DND-41 (cell line): ENCODE measurements at regions not wholly inside any gene's neighbourhood (a gene's known extent, or its start where the extent isn't known, plus 50 kb on each side); places are given as distances from the start of the nearest gene placed in this dataset.
"Not testable (repeated sequence)": the region's sequence is repeated elsewhere in the genome, so short reads cannot be mapped to it uniquely, and the experiment has no call there.

ENCODE experiments used
- ATAC-seq: fragments of 200-7000 bp; cut with Tn5 transposase; 3 replicates; pipeline ENCODE4 v1.9.1; 2021; ENCODE audit warnings: low read depth; ENCODE audit not compliant: insufficient read depth
- DNase-seq: peaks from one replicate; pipeline ENCODE4 v3.0.0-alpha.2; 2020
- H2AFZ ChIP-seq: 2 replicates; pipeline ENCODE4 v1.6.0; 2012; ENCODE audit warnings: low read depth, low read length
- H3K27ac ChIP-seq: 2 replicates; pipeline ENCODE4 v1.5.1; 2012; ENCODE audit warnings: low read length, inconsistent platforms
- H3K27me3 ChIP-seq: fragments of 200-600 bp; sonication (generic); 2 replicates; pipeline ENCODE4 v1.6.0; 2012; ENCODE audit warnings: low read length, mild to moderate bottlenecking, inconsistent platforms; ENCODE audit not compliant: insufficient read depth, poor library complexity
- H3K36me3 ChIP-seq: 2 replicates; pipeline ENCODE4 v1.5.1; 2012; ENCODE audit warnings: low read length, inconsistent platforms; ENCODE audit not compliant: insufficient read depth
- H3K4me1 ChIP-seq: 2 replicates; pipeline ENCODE4 v1.5.1; 2012; ENCODE audit warnings: mild to moderate bottlenecking, low read length; ENCODE audit not compliant: insufficient read depth
- H3K4me2 ChIP-seq: 2 replicates; pipeline ENCODE4 v1.6.0; 2012; ENCODE audit warnings: mild to moderate bottlenecking, moderate library complexity, low read length, inconsistent platforms; ENCODE audit not compliant: insufficient read depth
- H3K4me3 ChIP-seq, 2 experiments: fragments of 200-600 bp in 1 of 2; shearing (Covaris generic) in 1 of 2; 2 replicates each; pipeline ENCODE4 v1.5.1; 2012 to 2016; ENCODE audit warnings: inconsistent platforms in 2 of 2, low read length in 2 of 2, mild to moderate bottlenecking in 2 of 2, low read depth in 1 of 2, moderate library complexity in 1 of 2
- H3K79me2 ChIP-seq: 2 replicates; pipeline ENCODE4 v1.6.0; 2012; ENCODE audit warnings: low read length, inconsistent platforms; ENCODE audit not compliant: insufficient read depth
- H3K9ac ChIP-seq: 2 replicates; pipeline ENCODE4 v1.6.0; 2012; ENCODE audit warnings: low read depth, mild to moderate bottlenecking, inconsistent platforms, low read length, moderate library complexity
- H3K9me3 ChIP-seq: 2 replicates; pipeline ENCODE4 v1.5.1; 2012; ENCODE audit warnings: low read length, moderate library complexity, mild to moderate bottlenecking, inconsistent platforms; ENCODE audit not compliant: insufficient read depth, severe bottlenecking
- H4K20me1 ChIP-seq: 2 replicates; pipeline ENCODE4 v1.6.0; 2012; ENCODE audit warnings: low read length; ENCODE audit not compliant: insufficient read depth
- EZH2 ChIP-seq: IDR thresholded peaks from 3 replicates; pipeline ENCODE4 v1.6.1; 2012; ENCODE audit warnings: borderline replicate concordance, low read depth, mild to moderate bottlenecking, moderate library complexity, low read length, inconsistent platforms; ENCODE audit not compliant: severe bottlenecking
- TF ChIP-seq, protein P1 (sequence below): IDR thresholded peaks from 2 replicates; pipeline ENCODE4 v1.5.1; 2012; ENCODE audit warnings: borderline replicate concordance, low read length, moderate library complexity, mild to moderate bottlenecking; ENCODE audit not compliant: poor library complexity, severe bottlenecking; ENCODE audit errors: extremely low read depth

DNA sequence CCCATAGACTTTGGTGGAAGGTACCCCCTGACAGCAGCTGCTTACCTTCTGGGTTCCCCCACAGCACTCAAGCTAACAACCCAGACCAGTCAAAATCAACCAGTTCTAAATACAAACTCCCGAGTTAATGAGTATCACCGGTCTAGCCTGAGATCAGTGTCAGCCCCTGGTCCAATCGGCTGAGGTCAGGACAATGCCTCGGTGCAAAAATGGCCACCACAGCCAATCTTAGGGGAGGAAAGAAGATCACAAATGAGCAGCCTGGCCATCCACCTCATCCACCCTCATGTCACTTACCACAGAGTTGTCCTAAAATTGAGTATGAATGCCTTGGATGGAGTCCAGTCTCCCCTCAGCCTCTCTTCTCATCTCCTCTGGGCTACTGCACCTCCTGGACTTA is 128.5 kb downstream of the PHETA1 start:
- Histone ChIP-seq H3K4me2 (no peak overlapping the region), H3K4me1 (no peaks in the 10 kb centered on the region), H3K4me3 (no peak overlapping the region), H4K20me1 (no peaks in the 10 kb centered on the region), H3K9me3 (no peaks in the 10 kb centered on the region), H3K27me3 (peaks cover 2% of the 10 kb centered on the region), H3K9ac (no peak overlapping the region), H3K27ac (no peak overlapping the region), H2AFZ (no peak overlapping the region), H3K36me3 (no peaks in the 10 kb centered on the region), H3K79me2 (no peaks in the 10 kb centered on the region)
- ATAC-seq (no peak), DNase-seq (no peak)
- TF ChIP-seq, protein P1, sequence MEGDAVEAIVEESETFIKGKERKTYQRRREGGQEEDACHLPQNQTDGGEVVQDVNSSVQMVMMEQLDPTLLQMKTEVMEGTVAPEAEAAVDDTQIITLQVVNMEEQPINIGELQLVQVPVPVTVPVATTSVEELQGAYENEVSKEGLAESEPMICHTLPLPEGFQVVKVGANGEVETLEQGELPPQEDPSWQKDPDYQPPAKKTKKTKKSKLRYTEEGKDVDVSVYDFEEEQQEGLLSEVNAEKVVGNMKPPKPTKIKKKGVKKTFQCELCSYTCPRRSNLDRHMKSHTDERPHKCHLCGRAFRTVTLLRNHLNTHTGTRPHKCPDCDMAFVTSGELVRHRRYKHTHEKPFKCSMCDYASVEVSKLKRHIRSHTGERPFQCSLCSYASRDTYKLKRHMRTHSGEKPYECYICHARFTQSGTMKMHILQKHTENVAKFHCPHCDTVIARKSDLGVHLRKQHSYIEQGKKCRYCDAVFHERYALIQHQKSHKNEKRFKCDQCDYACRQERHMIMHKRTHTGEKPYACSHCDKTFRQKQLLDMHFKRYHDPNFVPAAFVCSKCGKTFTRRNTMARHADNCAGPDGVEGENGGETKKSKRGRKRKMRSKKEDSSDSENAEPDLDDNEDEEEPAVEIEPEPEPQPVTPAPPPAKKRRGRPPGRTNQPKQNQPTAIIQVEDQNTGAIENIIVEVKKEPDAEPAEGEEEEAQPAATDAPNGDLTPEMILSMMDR = no peak
- no peak for TF ChIP-seq EZH2

DNA sequence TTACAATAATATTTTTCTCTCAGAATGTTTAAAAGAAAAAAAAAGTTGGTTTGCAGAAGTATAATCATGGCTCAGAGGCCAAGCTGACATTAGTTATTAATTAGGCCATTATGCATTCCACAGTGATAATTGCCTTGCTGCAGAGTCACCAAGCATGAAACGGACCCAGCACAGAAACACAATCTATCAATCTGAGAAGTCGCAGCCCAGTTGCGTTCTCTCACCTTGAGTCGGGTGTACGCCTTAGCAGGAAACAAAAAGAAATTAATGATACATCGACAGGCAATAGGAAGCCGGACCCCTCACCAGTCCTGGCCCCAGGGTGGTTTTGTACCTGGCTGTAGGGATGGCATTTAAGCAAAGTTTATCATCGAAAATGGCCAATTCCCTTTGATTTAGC is 129.7 kb downstream of the PHETA1 start:
- no peak overlapping the region for H3K9ac ChIP-seq
- no peak for ATAC-seq
- DNase-seq = no peak
- H3K27ac ChIP-seq = no peak overlapping the region
- no peak overlapping the region for H3K4me2 ChIP-seq
- no peaks in the 10 kb centered on the region for H3K36me3 ChIP-seq
- no peak overlapping the region for H3K4me3 ChIP-seq
- no peaks in the 10 kb centered on the region for H4K20me1 ChIP-seq
- H3K79me2 ChIP-seq = no peaks in the 10 kb centered on the region
- H3K4me1 ChIP-seq = no peaks in the 10 kb centered on the region
- peaks cover 2% of the 10 kb centered on the region for H3K27me3 ChIP-seq
- TF ChIP-seq, protein P1 = no peak
- TF ChIP-seq EZH2 = no peak
- H2AFZ ChIP-seq = no peak overlapping the region
- H3K9me3 ChIP-seq = no peaks in the 10 kb centered on the region

DNA sequence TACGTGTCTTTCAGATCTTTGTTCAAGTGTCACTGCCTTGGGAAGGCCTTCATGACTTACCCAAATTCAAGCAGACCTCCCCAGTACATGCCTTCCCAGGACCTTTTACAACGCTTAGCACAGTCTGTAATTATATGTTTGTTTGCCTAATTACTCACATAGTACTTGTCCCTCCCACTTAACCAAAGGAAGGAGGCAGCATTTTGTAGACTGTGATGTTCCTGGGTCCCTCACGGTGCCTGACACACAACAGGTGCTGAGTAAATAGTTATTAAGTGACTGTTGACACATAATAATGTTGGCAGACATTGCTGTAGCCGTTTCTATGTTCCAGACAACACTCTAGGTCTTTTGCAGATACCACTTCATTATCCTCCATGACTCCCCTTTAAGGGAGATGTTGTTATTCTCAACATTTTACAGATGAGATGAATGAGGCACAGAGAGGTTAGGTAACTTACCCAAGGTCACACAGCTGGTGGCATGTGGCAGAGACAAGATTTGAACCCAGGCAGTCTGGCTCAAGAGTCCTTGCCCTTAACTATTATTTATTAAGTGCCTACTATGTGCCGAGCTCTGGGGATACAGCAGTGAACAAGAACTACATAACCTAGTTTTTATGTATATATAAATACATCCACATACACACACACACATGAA is 130.7 kb downstream of the PHETA1 start:
- no peak overlapping the region for H3K4me3 ChIP-seq
- H3K27ac ChIP-seq = no peak overlapping the region
- ATAC-seq (no peak), DNase-seq (no peak)
- H3K36me3 ChIP-seq = no peaks in the 10 kb centered on the region
- H3K79me2 ChIP-seq = no peaks in the 10 kb centered on the region
- no peak overlapping the region for H3K4me2 ChIP-seq
- H3K9me3 ChIP-seq = no peaks in the 10 kb centered on the region
- H4K20me1 ChIP-seq = no peaks in the 10 kb centered on the region
- no peak for TF ChIP-seq EZH2
- TF ChIP-seq, protein P1 = no peak
- no peak overlapping the region for H3K9ac ChIP-seq
- peaks cover 2% of the 10 kb centered on the region for H3K27me3 ChIP-seq
- no peaks in the 10 kb centered on the region for H3K4me1 ChIP-seq
- H2AFZ ChIP-seq = no peak overlapping the region

DNA sequence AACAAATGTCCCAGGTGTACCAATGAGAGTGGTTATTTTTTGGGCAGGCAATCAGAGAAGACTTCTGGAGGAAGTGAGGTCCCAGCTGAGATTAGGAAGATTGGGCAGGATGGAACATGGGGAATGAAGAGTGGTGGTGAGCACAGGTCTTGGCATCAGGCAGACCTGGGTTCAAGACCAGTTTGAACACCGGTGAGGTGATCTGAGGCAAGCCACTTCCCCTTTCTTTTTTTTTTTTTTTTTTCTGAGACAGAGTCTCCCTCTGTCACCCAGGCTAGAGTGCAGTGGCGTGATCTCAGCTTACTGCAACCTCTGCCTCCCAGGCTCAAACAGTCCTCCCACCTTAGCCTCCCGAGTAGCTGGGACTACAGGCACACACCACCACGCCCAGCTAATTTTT is 134.4 kb downstream of the PHETA1 start:
- H3K27me3 ChIP-seq, H3K4me3 ChIP-seq, H3K36me3 ChIP-seq, H3K4me1 ChIP-seq, H2AFZ ChIP-seq, H4K20me1 ChIP-seq, H3K79me2 ChIP-seq, H3K4me2 ChIP-seq, H3K27ac ChIP-seq, H3K9me3 ChIP-seq, ATAC-seq, H3K9ac ChIP-seq, DNase-seq: not testable (repeated sequence)
